Right lobe of liver (tissue), 6 donors: ENCODE measurements at regions not wholly inside any gene's neighbourhood (a gene's known extent, or its start where the extent isn't known, plus 50 kb on each side); places are given as distances from the start of the nearest gene placed in this dataset.
"Not testable (repeated sequence)": the region's sequence is repeated elsewhere in the genome, so short reads cannot be mapped to it uniquely, and the experiment has no call there.

Source experiments
- ATAC-seq, 4 donors: fragments of 200-7000 bp; cut with Tn5 transposase; one replicate each; pipeline ENCODE4 v1.9.1; 2020; ENCODE audit warnings: mild to moderate bottlenecking in 4 of 4, moderate library complexity in 4 of 4
- DNase-seq, 3 donors: peaks; one replicate each; pipeline ENCODE4 v3.0.0-alpha.2; 2020
- H3K27ac ChIP-seq, 3 donors: fragments of 200-600 bp; one replicate each; pipeline ENCODE4 v1.8.0; 2022
- H3K27me3 ChIP-seq, 2 donors: fragments of 200-600 bp; one replicate each; pipeline ENCODE4 v1.8.0; 2022
- H3K36me3 ChIP-seq, 4 donors: fragments of 200-600 bp; sonication (generic) in 1 of 4; one replicate each; pipeline versions ENCODE4 v1.5.1 to v1.8.0; 2017 to 2022; ENCODE audit warnings: control low read depth in 1 of 4
- H3K4me1 ChIP-seq, 4 donors: fragments of 200-600 bp; sonication (generic) in 1 of 4; one replicate each; pipeline versions ENCODE4 v1.5.1 to v1.8.0; 2017 to 2022; ENCODE audit warnings: control low read depth in 1 of 4
- H3K4me3 ChIP-seq, 3 donors: fragments of 200-600 bp; one replicate each; pipeline ENCODE4 v1.8.0; 2022
- H3K9me3 ChIP-seq, 4 donors: fragments of 200-600 bp; sonication (generic) in 1 of 4; one replicate each; pipeline versions ENCODE4 v1.5.1 to v1.8.0; 2017 to 2022; ENCODE audit warnings: control low read depth in 1 of 4
- CTCF ChIP-seq, 4 donors: fragments of 200-600 bp in 3 of 4; fragments of 450-650 bp in 1 of 4; IDR thresholded peaks; one replicate each; pipeline versions ENCODE4 v1.5.1 to v1.8.0; 2016 to 2022; ENCODE audit warnings: antibody characterized with exemption in 4 of 4, mild to moderate bottlenecking in 2 of 4
- POLR2A ChIP-seq: fragments of 450-650 bp; IDR thresholded peaks from one replicate; pipeline ENCODE4 v1.6.1; 2017; ENCODE audit warnings: antibody characterized with exemption, mild to moderate bottlenecking
- WGBS: methylation state at CpG from one replicate; pipeline ENCODE4 v1.1.6; 2018; ENCODE audit warnings: low coverage, low lambda C conversion rate; ENCODE audit not compliant: insufficient coverage; ENCODE audit errors: missing lambda C conversion rate; 5-methylcytosine and 5-hydroxymethylcytosine counted together
- intact Hi-C, 2 donors: fragments of 100-400 bp; cut with DNase I; formaldehyde crosslinking; loops; one replicate each; pipeline versions ENCODE4 v1.11.2 to v1.14.1; 2022
- donor health status: DM: no; HTN: yes; CAD: no.
- donor health status: DM: no; HTN: no; CAD: no.
- donor health status: DM: no; HTN: no; CAD: no.
- donor health status: DM: no; HTN: yes; CAD: no.
- donor health status: DM: no; HTN: yes; CAD: no.

- no peak overlapping the region for H3K27ac ChIP-seq
- H3K4me3 ChIP-seq = no peak overlapping the region
- intact Hi-C loops = no loop called here
- no peaks in the 10 kb centered on the region for H3K27me3 ChIP-seq
- no peaks in the 10 kb centered on the region for H3K36me3 ChIP-seq
- H3K9me3 ChIP-seq = no peaks in the 10 kb centered on the region
- peaks cover 0 to 42% (median 19%) of the 10 kb centered on the region in 4 donors for H3K4me1 ChIP-seq
- WGBS = 89% methylated on average over 20 of the region's 38 CpGs
- DNase-seq = no peak
- no peak for ATAC-seq
- no peak for TF ChIP-seq POLR2A
- no peak for TF ChIP-seq CTCF (IDR thresholded peaks at IDR 0.05)
These were observed 172.0 kb upstream of the CIBAR2 start for GRCh38 chr16:85284141-85284817.

GRCh38 chr16:85285681-85286065, 173.4 kb upstream of the CIBAR2 start:
- no peak for DNase-seq
- ATAC-seq = peak in 3 of 4 donors; percentile 43 to 48 (median 43)
- H3K27ac ChIP-seq = peak overlapping the region in 2 of 3 donors; percentile 45 to 91
- TF ChIP-seq POLR2A (no peak), CTCF (IDR thresholded peaks at IDR 0.05) (no peak)
- intact Hi-C loops = no loop called here
- no peak overlapping the region for H3K4me3 ChIP-seq
- H3K9me3 ChIP-seq = no peaks in the 10 kb centered on the region
- WGBS = 64% methylated on average over 2 of the region's 7 CpGs
- H3K36me3 ChIP-seq = no peaks in the 10 kb centered on the region
- H3K27me3 ChIP-seq = no peaks in the 10 kb centered on the region
- peaks cover 0 to 55% (median 26%) of the 10 kb centered on the region in 4 donors for H3K4me1 ChIP-seq

DNA sequence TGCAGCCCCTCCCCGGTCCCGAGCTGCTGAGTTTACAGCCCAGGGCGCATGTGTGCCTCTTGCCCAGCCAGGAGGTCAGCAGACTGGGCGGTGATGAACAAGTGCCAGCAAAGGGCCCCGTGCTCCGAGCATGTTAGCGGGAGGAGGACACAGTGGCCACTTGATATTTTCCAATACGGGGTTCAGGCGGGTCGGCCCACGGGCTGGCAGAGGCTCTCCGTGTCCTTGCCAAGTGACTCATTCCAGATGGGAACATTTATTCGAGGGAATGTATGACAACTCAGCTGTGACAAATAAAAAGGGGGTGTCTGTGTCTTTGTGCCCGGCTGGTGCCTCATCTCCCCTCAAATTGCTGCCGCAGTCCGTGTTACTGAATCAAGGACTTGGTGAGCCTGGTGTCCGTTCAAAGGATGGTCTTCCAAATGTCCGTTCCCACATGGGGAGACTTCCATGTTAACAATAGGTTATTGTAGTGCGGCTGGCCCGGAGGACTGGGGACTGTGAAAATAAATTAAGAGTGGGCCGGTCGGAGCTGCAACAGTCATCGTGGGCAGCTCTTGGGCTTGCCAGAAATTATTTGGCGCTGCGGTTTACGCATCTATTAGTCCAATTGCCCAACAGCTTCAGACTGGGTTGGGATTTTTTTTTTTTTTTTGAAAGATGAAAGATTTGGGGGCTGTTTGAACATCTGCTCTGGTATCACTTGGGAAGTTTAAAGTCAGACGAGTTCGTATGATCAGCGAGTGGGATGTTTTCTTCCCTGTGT, 174.0 kb upstream of the CIBAR2 start:
- peak overlapping the region; percentile 47 to 91 (median 74) for H3K27ac ChIP-seq
- TF ChIP-seq CTCF (IDR thresholded peaks at IDR 0.05) (no peak), POLR2A (peak; percentile 49)
- DNase-seq (peak; percentile 84 to 95 (median 93)), ATAC-seq (peak; percentile 62 to 82 (median 70))
- H3K4me3 ChIP-seq = peak overlapping the region in 2 of 3 donors; percentile 12 to 21
- WGBS = 22% methylated on average over 20 of the region's 29 CpGs
- intact Hi-C loops = no loop called here
- H3K36me3 ChIP-seq = no peaks in the 10 kb centered on the region
- H3K27me3 ChIP-seq = no peaks in the 10 kb centered on the region
- H3K4me1 ChIP-seq = peaks cover 0 to 61% (median 29%) of the 10 kb centered on the region in 4 donors
- H3K9me3 ChIP-seq = no peaks in the 10 kb centered on the region

GRCh38 chr16:85286951-85287814, 174.9 kb upstream of the CIBAR2 start:
- peak overlapping the region in 1 of 3 donors; percentile 21 for H3K4me3 ChIP-seq
- ATAC-seq (peak; percentile 8 to 24 (median 16)), DNase-seq (peak in 1 of 3 donors; percentile 72)
- peak; percentile 35 for TF ChIP-seq POLR2A
- TF ChIP-seq CTCF (IDR thresholded peaks at IDR 0.05) = peak in 1 of 4 donors; percentile 11
- no peaks in the 10 kb centered on the region for H3K27me3 ChIP-seq
- H3K4me1 ChIP-seq = peaks cover 0 to 68% (median 32%) of the 10 kb centered on the region in 4 donors
- WGBS = 40% methylated on average over 7 of the region's 34 CpGs
- H3K27ac ChIP-seq = peak overlapping the region in 2 of 3 donors; percentile 74 to 91
- H3K36me3 ChIP-seq = no peaks in the 10 kb centered on the region
- no peaks in the 10 kb centered on the region for H3K9me3 ChIP-seq
- intact Hi-C loops = no loop called here

GRCh38 chr16:85287815-85288109, 175.5 kb upstream of the CIBAR2 start:
- H3K27me3 ChIP-seq, H3K9me3 ChIP-seq, H3K4me3 ChIP-seq, DNase-seq, ATAC-seq, H3K36me3 ChIP-seq, intact Hi-C loops: not testable (repeated sequence)
- peak overlapping the region in 2 of 3 donors; percentile 74 to 91 for H3K27ac ChIP-seq
- H3K4me1 ChIP-seq = peaks cover 0 to 72% (median 32%) of the 10 kb centered on the region in 4 donors
- WGBS = 65% methylated on average over 2 of the region's 13 CpGs
